ENCODE measurements at regions not wholly inside any gene's neighbourhood (a gene's known extent, or its start where the extent isn't known, plus 50 kb on each side); places are given as distances from the start of the nearest gene placed in this dataset.

DNA sequence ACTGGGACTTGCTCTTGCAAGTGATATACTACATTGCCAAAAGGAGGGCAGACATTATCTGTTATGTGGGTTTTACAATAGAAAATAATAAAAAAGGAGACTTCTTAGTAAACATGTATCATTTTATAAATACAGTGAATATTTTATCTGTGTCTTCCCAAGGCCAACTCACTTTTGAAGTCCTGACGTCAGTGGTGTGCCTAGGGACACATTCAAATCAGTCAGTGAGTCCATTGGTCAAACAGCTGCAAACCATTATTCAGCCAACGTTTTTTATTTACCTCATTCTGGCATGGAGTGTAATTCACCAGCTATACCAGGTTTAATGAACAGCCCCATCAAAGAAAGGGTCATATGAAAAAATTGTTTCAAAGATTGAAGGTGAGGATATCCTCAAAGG lies 263.7 kb downstream of the IPMK start:
- DNase-seq, result no peak

DNA sequence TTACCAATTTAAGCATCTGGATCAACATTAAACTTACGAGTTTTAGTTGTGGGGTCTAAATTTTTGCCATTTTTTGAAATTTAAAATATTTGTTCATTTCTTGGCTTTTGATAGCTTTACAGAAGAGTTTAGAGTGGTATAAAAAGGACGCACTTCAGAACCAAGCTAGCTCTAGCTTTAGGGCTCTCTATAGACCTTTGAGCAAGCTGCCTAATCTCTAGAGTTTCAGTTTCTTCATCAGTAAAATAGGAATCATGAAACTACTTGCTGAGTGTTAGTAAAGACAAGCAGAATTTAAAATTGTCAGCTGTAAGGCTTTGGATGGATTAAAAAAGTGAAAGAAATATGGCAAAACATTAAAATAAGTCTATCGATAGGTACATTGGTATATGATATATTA lies 266.5 kb downstream of the IPMK start:
- no peak for DNase-seq

DNA sequence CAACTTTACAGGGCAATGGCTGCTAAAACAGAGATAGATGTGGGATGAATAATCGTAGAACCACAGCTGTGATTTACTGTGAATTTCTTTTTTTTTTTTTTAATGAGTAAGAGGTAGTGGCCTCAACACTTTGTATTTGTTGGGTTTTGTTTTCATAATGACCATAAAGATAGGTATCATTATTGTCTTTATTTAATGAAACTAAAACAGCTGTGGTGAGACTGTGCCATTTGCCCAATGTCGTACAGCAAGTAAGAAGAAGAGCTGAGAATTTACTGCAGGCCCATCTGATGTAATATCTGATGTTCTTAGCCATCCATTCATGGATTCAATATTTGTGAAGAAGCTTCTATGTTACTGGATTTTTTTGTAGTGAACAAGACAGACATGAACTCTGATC lies 271.2 kb downstream of the IPMK start:
- no peak for DNase-seq

DNA sequence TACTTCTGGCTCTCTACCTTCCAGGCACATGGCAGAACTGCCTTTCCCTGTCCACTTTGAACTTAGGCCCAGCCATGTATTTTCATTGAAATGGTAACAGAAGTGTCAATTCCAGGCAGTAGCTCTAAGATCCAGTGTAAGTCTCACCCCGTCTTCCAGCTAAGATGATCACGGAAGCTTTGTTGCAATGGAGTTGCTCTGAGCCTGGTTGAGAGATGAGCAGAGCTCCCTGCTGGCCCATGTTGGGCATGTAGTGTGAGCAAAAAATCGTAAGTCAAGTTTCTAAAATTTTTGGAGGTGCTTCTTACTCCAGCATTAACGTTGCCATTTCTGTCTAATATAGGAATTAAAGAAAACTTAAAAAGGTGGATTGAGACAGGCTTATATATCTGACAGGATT lies 274.4 kb downstream of the IPMK start:
- DNase-seq, result no peak

DNA sequence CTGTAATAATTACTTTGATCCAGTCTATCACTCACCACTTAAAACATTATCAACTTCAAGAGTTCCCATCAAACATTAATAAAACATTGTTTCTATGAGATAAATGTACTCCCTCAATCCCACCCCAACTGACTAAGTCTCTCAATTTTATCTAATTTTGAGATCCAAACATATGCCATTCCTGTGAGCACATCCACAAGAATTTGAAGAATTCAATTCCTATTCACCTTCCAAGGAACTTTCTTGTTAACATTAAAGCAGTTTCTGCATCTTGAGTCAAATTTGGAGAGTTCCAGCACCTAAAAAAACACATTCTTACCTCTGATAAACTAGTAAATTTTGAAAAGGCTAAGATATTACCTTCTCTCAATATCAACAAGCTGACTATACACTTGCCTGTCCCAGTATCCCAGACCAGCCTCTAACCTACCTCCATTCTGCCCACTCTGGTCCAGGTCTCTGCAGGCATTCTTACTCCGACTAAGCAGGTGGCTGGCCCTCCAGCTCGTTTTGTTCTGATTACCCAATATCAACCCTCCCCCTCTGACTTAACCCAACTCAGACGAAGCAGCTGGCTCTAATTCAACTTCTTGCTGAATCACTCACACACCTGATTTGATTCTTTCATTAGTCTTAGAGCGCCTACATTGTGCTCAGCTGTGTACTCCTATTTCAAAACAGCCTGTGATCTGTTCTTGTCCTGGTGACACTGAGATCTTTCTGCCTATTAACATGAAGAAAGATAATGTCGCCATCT lies 275.2 kb downstream of the IPMK start:
- no peak for DNase-seq

DNA sequence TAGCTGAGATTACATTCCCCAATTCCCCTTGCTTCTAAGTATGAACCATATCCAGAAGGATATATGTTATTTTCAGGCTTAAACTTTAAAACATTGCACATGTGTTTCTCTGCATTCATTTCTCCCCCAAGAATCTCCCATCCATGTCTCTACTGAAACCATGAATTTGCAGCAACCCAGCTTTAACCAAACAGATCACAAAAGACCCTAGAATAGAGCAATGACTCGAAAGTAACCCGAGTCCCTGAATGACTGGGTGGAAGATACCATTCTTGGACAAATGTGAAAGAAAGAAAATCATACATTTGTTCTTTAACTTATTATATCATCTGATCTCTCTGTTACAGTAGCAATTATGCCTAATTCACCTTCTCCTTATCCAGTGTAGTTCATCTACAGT lies 278.7 kb downstream of the IPMK start:
- no peak for DNase-seq

DNA sequence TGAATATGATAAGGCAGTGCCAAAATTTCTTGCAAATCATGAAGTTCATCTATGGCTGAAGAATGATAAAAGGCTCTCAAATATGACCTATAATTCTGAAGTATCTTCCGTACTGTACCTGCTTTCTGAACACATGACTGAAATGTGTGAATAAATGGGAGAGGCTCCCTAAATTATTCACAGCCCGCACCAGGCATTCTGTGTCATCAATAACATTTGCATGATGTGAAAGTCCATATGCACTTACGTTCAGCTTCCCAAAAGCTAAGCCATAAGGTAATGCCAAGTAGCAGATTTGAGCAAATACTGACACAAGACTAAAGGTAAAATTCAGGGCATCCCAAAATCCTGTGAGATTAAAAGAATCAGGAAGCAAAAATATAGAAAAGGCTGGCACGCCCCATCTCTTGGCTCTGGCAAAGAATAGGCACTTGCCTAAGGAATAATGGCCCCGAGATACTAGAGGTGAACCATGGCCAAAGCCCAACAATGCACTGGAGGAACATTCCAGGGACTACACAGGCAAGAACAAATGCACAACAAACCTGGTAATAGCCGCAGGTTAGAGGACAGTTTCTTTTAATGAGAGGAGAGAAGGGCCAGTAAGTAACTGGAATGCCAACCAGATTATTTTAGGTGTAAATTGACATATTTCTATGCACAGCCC lies 280.5 kb downstream of the IPMK start:
- DNase-seq, result no peak

DNA sequence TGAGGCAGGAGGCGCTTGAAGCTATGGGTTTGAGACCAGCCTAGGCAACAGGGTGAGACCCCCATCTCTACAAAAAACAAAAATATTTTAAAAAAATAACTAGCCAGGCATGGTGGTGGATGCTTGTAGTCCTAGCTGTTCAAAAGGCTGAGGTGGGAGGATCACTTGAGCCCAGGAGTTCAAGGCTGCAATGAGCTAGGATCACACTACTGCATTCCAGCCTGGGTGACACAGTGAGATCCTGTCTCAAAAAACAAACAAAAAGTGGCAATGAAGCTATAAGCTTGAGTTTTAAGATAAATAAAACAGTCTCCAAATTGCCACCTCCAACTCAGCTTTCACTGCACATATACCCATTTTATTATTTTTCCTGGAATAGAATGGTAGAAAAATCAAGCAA lies 281.3 kb downstream of the IPMK start:
- no peak for DNase-seq

DNA sequence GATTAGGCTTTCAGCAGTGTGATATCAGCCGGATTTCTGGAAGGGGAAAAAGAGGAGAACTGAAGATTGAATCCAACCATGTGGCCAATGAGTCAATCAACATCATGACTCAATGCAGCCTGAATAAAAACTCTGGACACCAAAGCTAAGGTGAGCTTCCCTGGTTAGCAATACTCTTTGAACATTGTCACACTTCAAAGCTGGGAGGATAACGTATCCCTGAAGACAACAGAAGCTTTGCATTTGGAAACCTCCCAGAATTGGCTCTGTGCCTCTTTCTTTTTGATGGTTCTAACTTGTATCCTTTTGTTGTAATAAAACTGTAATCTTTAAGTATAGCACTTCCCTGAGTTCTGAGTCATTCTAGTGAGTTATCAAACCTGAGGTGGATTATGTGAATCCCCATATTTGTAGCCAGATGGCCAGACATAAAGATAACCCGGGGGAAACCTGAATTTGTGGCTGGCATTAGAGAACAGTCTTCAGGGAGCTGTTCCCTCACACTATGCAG lies 284.4 kb downstream of the IPMK start:
- DNase-seq, result no peak

DNA sequence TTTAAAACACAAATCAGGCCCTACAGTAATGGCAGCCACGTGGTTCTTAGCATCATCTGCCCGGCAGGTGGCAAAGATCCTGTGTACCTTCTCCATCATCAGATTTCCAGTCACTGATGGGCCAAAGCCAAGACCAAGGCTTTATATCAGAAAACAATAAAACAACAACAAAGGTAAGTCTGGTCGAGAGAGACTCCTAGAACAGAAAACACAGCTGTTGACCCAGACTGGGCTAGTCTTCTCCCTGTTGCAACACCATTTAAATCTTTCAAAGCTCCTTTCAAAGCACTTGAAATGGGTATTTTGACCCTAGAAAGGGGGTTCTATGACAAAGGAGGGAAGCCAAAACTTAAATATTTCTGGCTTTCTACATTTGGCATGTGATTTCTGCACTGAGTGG lies 285.6 kb downstream of the IPMK start:
- no peak for DNase-seq

DNA sequence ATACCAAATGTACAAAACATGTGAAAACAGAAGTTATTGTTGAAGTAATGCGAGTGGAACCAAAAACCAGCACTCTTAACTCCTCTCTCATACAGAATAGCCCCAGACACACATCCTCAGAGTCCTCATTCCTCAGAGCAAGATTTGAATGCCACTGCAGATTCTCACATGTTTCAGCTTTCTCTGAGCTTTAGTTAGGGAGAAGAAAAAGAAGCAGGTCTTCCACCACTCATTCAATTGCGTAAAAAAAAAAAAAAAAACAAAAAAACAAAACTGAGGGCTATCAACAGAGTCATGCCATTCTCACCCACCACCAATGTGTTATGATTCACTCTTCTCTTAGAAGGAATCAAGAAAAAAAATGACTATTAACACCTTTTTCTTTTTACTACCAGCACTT lies 287.7 kb downstream of the IPMK start:
- no peak for DNase-seq

DNA sequence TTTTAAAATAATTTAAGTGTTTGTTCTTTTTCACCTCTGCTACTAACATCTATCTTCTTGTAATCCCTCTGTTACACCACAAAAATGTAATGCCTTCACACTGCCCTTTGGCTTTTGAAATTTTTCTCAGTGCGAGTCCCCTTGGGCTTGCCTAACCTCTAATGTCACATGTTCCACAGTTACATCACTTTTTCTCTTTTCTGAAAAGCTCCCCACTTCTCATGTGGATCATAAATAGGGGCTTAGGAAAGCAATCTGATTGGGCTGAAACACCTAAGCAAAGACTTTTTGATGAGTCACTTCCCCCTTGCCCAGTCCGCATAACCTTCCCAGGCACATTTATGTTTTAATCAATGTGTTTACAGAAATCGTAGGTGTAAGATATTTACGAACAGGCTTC lies 288.2 kb downstream of the IPMK start:
- DNase-seq, result no peak

DNA sequence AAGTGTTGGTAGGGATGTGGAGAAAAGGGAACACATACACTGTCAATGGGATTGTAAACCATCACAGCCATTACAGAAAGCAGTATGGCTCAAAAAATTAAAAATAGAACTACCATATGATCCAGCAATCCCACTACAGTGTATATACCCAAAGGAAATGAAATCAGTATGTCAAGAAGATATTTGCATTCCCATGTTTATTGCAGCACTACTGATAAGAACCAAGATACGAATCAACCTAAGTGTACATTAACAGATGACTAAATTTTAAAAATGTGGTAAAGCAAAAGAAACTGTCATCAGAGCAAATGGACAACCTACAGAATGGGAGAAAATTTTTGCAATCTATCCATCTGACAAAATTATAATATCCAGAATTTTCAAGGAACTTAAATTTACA lies 290.4 kb downstream of the IPMK start:
- DNase-seq, result no peak

DNA sequence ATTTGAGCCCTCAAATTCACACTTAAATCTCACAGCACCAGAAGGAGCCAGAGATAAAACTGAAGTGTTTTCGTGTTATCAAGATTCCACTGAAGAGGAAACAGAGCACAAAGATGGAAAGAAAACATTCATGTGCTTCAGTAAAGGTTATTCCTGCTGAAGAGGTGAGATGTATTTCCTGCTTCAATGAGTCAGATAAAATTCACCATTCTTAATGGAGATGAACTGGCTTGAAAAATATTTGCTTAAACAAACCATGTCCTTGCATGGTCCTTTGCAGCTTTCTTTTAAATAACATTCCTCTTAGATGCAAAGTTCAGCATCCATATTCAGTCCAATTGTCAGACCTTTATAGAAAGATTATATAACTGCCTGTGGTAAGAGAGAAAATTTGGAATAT lies 294.2 kb downstream of the IPMK start:
- no peak for DNase-seq

DNA sequence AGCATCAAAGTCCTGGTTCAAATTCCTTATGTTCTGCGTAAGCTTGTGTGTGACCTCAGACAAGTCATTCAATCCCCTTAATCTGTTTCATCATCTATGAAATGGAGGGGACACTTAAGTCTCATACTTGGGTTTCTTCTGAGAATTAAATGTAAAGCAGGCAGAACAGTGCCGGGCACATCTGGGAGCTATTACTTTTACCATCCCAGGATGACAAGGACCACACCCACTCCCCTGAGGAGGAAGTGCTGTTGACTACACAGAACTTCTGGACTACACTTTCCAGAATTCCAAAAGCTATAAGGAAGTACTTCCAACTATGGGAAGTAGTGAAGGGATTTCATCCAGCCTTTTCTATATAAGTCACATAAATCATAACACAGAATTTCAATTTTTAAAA lies 294.9 kb downstream of the IPMK start:
- no peak for DNase-seq

DNA sequence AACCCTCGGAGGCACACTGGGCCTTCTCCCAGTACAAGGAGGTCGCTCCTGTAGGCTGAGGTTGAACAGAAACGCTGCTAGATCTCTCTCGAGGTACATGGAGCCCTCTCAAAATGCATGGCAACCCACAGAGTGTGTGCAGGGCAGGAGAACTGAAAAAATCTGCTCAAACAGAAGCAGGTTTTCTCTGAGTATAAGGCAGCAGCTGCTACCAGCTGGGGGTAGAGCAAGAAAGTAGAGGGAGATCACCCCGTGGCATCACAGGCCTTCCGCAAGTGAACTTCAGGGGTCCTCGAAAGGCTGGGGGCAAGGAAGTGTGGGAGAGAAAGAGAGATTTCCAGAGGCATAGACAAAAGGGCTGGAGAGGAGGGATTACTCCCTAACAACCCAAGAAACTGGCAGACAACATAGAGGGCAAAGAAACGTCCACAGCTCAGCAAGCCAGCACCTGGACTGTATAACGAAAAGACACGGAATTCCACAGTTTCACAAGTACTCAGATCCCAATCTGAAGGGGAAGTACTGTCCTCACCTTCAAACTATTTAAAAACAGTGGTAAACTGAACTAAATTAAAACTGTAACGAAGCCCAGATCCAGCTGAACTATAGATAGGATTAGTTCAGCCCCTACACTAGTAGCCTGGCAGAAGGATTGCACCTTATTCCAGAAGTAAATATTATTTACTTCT lies 299.2 kb downstream of the IPMK start:
- no peak for DNase-seq

DNA sequence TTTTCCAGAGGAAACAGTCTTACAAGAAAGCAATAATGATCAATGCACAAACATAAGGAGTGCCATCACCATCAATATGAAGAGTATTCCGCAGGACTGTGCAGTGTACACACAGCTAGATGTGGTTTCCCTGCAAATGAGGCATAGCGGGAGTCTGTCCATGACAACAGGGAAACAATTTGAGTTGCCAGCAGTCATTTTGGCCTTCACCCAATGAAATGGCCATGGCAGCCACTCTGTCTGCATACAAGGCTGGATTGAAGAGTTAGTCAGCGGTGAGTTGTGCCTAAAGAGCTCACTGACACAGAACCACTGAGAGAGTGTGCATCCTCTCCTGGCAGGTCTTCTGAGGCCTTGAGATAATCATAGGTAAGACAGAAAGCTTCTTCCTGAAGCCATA lies 303.3 kb downstream of the IPMK start:
- peak; percentile 39 to 65 for DNase-seq

DNA sequence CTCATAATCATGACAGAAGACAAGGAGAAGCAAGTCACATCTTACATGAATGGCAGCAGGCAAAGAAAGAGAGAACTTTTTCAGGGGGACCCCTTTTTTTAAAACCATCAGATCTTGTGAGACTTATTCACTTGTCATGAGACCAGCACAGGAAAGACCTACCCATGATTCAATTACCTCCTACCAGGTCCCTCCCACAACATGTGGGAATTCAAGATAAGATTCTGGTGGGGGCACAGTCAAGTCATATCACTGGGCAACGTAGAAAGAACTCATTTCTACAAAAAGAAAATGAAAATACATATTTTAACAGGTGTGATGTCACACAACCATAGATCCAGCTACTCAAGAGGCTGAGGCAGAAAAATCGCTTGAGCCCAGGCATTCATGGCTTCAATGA lies 304.1 kb downstream of the IPMK start:
- DNase-seq, result no peak

DNA sequence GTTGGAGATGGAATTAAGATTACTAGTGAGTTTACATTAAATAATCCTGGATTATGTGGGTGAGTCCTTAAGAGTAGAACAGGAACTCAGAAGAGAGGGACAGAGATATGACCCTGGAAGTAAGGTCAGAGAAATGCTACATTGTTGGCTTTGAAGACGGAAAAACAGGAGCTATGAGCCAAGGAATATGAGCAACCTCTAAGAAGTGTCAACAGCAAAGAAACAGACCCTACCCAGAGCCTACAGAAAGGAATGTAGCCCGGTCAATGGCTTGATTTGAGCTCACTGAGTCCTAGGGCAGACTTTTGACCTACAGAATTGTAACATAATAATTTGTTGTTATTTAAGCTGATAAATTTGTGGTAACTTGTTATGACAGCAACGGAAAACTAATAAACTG lies 304.9 kb downstream of the IPMK start:
- no peak for DNase-seq

DNA sequence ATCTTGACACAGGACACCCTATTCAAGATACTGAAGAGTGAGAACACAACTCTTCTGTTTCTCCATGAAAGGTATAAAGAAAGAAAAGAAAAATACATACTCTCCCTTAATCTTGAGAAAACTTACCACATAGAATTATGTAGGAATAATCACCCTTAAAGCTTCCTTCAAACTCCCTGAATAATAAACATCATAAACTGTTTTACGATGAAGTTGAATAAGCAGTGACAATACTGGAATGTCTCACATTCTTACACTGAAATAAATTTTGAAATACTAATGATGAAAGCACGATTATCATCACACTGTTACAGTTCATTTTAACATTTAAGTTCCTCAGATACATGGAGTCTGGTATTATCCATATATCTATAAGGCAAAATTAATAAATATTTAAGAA lies 306.2 kb downstream of the IPMK start:
- no peak for DNase-seq

DNA sequence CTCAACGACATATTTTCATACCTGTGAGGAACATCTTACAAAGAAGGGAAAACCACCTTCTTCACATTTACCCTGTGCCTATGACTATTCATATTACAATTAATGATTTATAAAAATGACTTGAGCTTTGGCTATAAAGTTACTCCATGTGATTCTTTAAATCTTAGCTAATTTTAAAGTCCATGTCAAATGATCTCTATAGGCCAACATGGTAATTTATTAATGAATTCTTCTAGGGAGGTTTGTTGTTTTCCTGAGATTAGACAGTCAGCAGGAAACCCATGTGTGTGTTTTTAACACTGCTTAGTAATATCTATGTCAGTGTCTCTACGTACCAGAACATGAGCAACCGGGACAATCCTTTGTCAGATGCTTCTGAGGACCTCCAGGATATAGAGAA lies 307.3 kb downstream of the IPMK start:
- DNase-seq, result no peak

DNA sequence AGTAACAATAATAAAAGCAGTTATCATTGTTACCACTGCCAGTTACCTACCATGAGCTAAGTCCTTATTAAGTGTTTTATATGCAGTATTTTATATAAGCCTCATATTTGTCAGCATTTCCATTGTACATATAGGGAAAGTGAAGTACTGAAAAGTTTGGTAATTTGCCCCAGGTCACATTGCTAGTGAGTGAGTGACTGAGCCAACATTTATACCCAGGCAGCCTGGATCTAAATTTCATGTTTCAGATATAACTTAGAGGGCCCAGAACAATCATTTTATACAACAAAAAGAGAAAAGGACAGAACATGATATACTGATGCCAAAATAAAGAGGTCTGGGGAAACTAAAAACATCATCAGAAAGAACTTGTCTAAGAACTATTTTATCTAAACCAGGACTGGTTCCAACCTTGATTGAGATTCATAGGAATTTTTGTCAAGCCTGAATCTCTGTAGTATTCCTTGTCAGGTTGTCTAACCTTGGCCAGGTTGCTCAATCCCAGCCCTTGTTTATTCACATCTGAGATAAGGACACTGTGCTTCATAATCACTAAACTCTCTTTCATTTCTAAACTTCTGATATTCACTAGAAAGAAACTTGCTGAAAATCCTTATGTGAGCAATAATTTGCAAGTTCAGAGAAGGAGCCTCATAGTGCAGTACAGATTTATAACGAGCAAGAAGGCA lies 308.2 kb downstream of the IPMK start:
- no peak for DNase-seq

DNA sequence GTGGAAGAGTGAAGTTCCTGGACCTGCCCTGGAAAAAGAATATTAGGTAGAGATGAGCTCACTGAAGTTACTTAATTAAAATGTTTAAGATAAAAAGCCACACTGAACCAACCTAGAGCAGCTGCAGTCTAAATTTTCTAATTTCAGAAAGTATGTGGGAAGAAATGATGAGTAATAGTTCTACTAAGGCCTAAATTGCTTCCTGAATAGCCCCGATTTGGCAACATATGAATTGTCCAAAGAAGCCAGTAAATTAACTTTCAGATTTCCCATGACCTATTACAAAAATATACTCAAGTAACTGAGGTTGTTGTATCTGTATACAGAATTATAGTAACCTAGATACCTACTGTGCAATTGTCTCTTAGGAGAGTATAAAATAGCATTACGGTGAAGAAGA lies 312.6 kb downstream of the IPMK start:
- no peak for DNase-seq

DNA sequence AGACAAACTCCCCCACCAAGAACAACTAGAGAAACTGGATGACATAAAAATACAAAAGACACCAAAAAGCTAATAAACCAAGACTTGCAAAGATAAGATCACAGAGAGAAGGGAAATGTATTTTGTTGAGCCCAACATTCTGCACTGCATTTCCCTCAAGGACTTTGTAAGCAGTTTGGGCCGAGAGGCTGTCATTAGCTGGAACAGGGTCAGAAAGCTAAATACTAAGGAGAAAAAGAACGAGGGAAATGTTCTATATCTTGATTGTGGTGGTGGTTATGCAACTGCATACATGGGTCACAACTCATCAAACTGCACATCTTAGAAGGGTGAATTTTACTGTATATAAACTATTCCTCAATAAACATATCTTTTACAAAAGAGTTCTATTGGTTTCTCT lies 315.0 kb downstream of the IPMK start:
- DNase-seq, result no peak

Data from NCI-H2081 (cell line).